SKM-1 treated with dmso at 0.1 percent for 144 hours (cell line): ENCODE measurements at regions not wholly inside any gene's neighbourhood (a gene's known extent, or its start where the extent isn't known, plus 50 kb on each side); places are given as distances from the start of the nearest gene placed in this dataset.

Experiments
- DNase-seq: peaks from one replicate; lab custom pipeline; 2025; ENCODE audit not compliant: unreplicated experiment; lab: John Stamatoyannopoulos, UW

GRCh38 chr3:102741694-102742093 is 306.9 kb downstream of the ZPLD1 start:
- no peak for DNase-seq

- DNase-seq = no peak
Observed at GRCh38 chr3:102745881-102746280, 311.1 kb downstream of the ZPLD1 start.

GRCh38 chr3:102747611-102748010 is 312.8 kb downstream of the ZPLD1 start:
- no peak for DNase-seq

DNA sequence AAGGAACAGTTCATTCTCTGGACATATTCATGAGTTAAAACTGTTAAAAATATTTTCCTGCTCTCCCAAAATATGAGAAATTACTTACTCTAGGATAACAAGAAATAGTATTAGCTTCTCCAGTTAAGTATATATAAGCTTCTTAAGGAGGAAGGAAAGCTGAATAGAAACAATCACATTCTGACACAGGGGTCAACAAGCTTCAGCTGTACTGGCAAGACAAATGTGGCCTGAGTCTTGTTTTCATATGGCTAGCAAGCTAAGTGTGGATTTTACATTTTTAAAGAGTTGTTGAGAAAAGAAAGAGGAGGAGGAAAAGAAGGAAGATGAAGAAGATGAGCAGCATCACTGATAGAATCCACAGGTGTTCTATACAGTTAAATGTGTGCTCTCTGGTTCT is 313.8 kb downstream of the ZPLD1 start:
- DNase-seq = no peak

GRCh38 chr3:102750322-102750721 is 315.5 kb downstream of the ZPLD1 start:
- DNase-seq = no peak

DNA sequence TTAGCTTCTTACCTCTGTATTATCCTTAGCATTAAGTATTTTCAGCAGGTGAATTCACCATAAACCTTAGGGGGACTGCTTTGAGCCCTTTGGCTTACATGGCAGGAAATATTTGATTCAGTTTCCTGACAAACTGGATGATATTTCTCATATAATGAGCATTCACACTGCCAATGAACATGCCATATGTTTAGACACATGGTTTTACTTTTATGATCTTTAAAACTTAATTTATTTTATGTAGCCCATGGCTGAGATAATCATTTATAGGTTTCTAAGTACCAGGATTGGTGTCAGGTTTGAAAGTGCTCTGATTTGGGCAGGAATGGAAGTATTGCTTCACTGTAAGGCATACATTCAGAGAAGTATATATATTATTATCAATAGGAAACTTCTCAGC is 319.1 kb downstream of the ZPLD1 start:
- no peak for DNase-seq

DNA sequence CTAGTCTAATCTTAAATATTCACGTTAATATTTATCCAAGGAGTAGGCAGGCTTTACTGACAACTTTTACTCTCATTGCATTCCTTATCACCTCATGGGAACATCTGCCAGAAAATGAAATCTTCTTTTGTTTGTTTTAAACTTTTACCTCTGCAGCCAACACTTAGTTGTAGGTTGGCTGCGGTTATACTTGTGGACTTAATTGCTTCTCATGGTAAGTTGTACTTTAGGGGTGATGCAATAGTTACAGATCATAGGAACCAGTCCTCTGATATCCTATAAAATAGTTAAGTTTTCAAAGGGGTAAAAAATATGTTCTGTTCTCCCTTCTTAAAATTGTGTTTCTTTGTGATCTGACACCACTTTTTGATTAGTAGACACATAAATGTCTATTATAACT is 321.9 kb downstream of the ZPLD1 start:
- DNase-seq = no peak

GRCh38 chr3:102757950-102758349 is 323.1 kb downstream of the ZPLD1 start:
- DNase-seq = no peak

DNA sequence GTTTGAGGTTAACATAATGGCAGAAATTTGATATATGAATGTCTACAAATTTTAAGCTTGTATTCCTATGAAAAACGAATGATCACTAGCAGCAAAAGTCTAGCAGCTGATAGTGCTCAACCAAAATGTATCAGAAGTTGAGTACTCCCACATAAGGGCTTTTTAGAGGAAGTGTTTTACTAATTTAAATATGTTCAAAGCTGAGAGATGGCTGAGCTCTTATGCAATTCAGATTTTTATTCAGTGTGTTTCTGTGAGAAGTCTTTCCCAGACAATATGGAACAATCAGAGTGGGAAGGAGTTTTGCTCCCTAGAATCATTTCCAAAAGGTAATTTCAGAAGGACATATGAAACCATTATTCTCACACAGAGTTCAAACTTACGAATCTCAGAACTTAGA is 327.0 kb downstream of the ZPLD1 start:
- DNase-seq = no peak

- DNase-seq = no peak
Observed at GRCh38 chr3:102790747-102791325, 356.0 kb downstream of the ZPLD1 start.

- DNase-seq = no peak
Observed at GRCh38 chr3:102791641-102792589, 357.1 kb downstream of the ZPLD1 start.

- no peak for DNase-seq
Observed at GRCh38 chr3:102796804-102797203, 362.0 kb downstream of the ZPLD1 start.

DNA sequence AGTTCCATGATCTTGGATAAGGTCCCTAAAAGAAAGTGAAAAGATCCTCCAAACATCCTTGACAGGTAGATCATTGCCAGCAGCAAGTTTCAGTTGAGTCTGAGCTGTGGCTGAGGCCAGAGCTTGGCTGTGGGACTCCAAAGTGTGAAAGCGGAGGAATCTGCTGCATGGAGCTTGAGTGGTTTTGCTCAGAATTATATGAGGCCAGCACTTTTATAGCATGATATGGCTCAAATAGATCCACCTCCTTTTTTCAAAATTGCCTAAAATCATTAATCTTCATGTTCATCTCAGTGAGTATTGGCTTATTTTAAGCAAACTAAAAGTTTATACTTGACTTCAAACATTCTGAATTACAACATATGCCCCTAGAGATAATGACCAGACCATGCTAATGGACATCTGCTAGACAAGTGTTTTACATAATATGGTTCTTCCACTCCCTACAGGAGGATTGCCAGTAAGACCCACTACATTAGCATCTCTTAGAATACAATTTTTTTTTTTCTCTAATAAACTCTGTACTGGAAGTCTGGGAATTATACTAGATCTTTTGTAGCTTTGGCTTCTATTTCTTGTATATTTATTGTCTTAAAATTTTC is 368.1 kb downstream of the ZPLD1 start:
- no peak for DNase-seq

DNA sequence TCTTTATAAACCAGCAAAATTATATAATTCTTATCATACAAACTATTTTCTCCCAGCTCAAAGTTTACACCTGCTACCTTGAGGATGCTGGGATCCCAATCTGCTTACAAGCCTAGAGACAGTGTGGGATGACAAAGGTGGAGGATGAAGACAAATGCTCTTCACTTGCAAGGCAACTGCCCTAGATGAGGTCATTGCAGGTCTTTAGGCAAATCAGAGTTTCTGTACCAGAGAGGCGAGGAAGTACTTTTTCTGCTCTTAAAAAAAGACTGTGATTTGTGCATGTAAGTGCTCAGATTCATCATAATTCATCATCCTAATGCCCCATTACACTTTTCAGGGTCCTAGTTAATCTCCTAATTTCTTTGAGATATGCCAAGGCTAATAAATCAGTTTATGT is 376.1 kb downstream of the ZPLD1 start:
- no peak for DNase-seq

- no peak for DNase-seq
Observed at GRCh38 chr3:102826636-102827035, 391.8 kb downstream of the ZPLD1 start.

DNA sequence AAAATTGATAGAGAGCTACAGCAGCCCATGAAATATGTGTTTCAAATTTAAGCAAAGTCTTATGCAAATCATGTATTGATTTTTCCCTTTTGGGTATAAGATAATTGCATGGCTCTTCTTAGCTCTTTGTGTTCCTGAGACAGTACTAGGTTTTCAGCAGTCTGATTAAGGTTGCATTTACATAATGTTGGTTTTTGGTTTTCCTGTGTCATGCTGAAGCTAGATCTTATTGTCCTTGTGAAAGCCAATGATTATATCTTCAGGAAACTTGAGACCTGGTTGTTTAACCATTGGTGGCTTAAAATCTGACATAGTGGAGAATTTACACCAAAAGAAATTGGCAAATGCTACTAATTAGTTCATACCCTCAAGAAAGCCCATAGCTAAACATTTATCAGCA is 392.6 kb downstream of the ZPLD1 start:
- no peak for DNase-seq

- no peak for DNase-seq
Observed at GRCh38 chr3:102830415-102830814, 395.6 kb downstream of the ZPLD1 start.

DNA sequence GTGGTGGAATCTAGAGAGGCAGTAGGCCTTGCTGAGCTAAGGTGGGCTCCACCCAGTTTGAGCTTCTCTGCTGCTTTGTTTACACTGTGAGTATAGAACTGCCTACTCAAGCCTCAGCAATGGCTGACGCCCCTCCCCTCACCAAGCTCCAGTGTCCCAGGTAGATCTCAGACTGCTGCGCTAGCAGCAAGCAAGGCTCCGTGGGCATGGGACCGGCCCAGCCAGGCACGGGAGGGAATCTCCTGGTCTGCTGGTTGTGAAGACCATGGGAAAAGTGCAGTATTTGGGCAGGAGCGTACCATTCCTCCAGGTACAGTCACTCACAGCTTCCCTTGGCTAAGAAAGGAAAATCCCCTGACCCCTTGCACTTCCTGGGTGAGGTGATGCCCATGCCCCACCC is 407.1 kb downstream of the ZPLD1 start:
- no peak for DNase-seq

DNA sequence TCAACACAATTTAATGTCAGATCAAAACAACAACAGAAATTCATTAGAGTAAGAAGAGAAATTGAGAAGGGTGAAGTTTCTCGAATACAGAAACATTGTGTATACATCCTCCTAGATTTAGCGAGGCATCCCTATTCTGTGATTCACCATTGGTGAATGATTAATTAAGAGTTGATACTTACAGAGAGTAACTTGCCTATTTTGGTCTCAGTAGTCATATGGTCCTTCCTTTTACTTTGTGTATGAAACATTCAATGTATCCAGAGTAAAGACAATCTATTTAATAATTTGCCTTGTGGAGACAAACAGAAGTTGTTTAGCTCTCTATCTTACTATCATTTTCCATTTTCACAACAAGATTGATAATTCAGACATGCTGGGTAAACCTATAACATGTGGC is 432.0 kb downstream of the ZPLD1 start:
- no peak for DNase-seq

- no peak for DNase-seq
Observed at GRCh38 chr3:102883515-102883914, 448.7 kb downstream of the ZPLD1 start.

DNA sequence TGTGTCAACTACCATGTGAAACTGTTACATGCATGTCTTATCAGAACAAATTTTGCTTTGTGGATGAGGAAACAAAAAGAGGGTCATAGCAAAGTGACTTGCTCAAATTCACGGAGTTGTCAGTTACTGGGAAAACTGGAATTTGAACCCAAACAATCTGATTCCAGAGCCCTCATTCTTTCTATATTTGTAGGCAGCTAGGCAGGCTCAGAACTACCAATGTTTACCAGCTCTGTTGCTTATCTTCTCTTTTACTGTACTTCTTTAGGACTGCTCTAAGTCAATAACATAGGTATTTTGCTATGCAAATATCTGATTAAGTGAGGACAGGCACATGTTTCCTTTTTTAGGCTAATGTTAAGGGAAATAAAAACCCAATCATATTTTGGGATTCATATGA is 450.5 kb downstream of the ZPLD1 start:
- no peak for DNase-seq

DNA sequence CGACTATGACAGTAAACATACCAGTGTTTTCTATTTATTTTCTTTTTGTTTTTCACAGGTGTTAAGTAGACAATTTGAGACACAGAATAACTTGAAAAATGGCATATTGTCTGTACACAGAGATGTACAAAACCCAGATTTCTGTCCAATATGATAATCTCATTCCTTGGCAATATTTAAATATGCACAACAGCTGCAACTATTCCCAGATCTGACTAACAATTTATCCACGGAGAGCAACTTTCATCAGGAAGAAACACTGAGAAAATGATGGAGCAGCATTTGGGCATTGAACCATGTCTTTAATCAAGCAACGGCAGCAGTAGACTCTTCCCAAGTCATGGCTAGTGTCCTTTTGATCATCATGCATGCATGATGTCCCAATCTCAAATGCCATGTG is 452.6 kb downstream of the ZPLD1 start:
- DNase-seq = no peak
